ENCODE measurements at regions not wholly inside any gene's neighbourhood (a gene's known extent, or its start where the extent isn't known, plus 50 kb on each side); places are given as distances from the start of the nearest gene placed in this dataset.
A peak's percentile ranks its signal among the peaks of the same experiment; 100 is the strongest.
"Not testable (repeated sequence)": the region's sequence is repeated elsewhere in the genome, so short reads cannot be mapped to it uniquely, and the experiment has no call there.

GRCh38 chr14:38409071-38409705 lies 153.3 kb upstream of the CLEC14A start:
- DNase-seq (ENCODE audit: low read depth), result no peak

- DNase-seq (ENCODE audit: low read depth), result peak; percentile 14
Observed at GRCh38 chr14:38405851-38406635, 150.2 kb upstream of the CLEC14A start.

- no peak for DNase-seq (ENCODE audit: low read depth)
Observed at GRCh38 chr14:38404616-38405015, 148.7 kb upstream of the CLEC14A start.

GRCh38 chr14:38404100-38404541 lies 148.2 kb upstream of the CLEC14A start:
- no peak for DNase-seq (ENCODE audit: low read depth)

GRCh38 chr14:38400751-38401150 lies 144.9 kb upstream of the CLEC14A start:
- no peak for DNase-seq (ENCODE audit: low read depth)

GRCh38 chr14:38399652-38400051 lies 143.8 kb upstream of the CLEC14A start:
- no peak for DNase-seq (ENCODE audit: low read depth)

GRCh38 chr14:38394767-38395166 lies 138.9 kb upstream of the CLEC14A start:
- DNase-seq (ENCODE audit: low read depth), result no peak

GRCh38 chr14:38394064-38394463 lies 138.2 kb upstream of the CLEC14A start:
- DNase-seq (ENCODE audit: low read depth), result no peak

- no peak for DNase-seq (ENCODE audit: low read depth)
Observed at GRCh38 chr14:38391334-38391733, 135.4 kb upstream of the CLEC14A start.

GRCh38 chr14:38389681-38390080 lies 133.8 kb upstream of the CLEC14A start:
- peak; percentile 38 for DNase-seq (ENCODE audit: low read depth)

- DNase-seq (ENCODE audit: low read depth), result no peak
Observed at GRCh38 chr14:38387821-38388220, 131.9 kb upstream of the CLEC14A start.

GRCh38 chr14:38385836-38386235 lies 129.9 kb upstream of the CLEC14A start:
- no peak for DNase-seq (ENCODE audit: low read depth)

- no peak for DNase-seq (ENCODE audit: low read depth)
Observed at GRCh38 chr14:38385343-38385742, 129.4 kb upstream of the CLEC14A start.

- no peak for DNase-seq (ENCODE audit: low read depth)
Observed at GRCh38 chr14:38384741-38385140, 128.8 kb upstream of the CLEC14A start.

- no peak for DNase-seq (ENCODE audit: low read depth)
Observed at GRCh38 chr14:38367922-38368321, 112.0 kb upstream of the CLEC14A start.

- no peak for DNase-seq (ENCODE audit: low read depth)
Observed at GRCh38 chr14:38366374-38366773, 110.5 kb upstream of the CLEC14A start.

GRCh38 chr14:38363217-38363616 lies 107.3 kb upstream of the CLEC14A start:
- DNase-seq (ENCODE audit: low read depth), result no peak

- DNase-seq (ENCODE audit: low read depth), result no peak
Observed at GRCh38 chr14:38357557-38357956, 101.7 kb upstream of the CLEC14A start.

GRCh38 chr14:38355473-38355872 lies 99.6 kb upstream of the CLEC14A start:
- DNase-seq (ENCODE audit: low read depth), result not testable (repeated sequence)

- DNase-seq (ENCODE audit: low read depth), result no peak
Observed at GRCh38 chr14:38350102-38350501, 94.2 kb upstream of the CLEC14A start.

- no peak for DNase-seq (ENCODE audit: low read depth)
Observed at GRCh38 chr14:38342803-38343202, 86.9 kb upstream of the CLEC14A start.

GRCh38 chr14:38339696-38340095 lies 83.8 kb upstream of the CLEC14A start:
- no peak for DNase-seq (ENCODE audit: low read depth)

- DNase-seq (ENCODE audit: low read depth), result no peak
Observed at GRCh38 chr14:38336298-38336697, 80.4 kb upstream of the CLEC14A start.
